ENCODE measurements at regions not wholly inside any gene's neighbourhood (a gene's known extent, or its start where the extent isn't known, plus 50 kb on each side); places are given as distances from the start of the nearest gene placed in this dataset.

GRCh38 chr16:11472410-11472809 lies 114.3 kb downstream of the LITAF start:
- Mint-ChIP-seq H3K27me3 (ENCODE audit: low read depth) (no peaks in the 10 kb centered on the region), H3K4me1 (no peaks in the 10 kb centered on the region), H3K9me3 (no peaks in the 10 kb centered on the region), H3K27ac (no peak overlapping the region), H3K4me3 (no peak overlapping the region), H3K36me3 (ENCODE audit: low read depth) (no peaks in the 10 kb centered on the region)
- no peak for TF ChIP-seq CTCF (IDR thresholded peaks at IDR 0.05; ENCODE audit: unreplicated experiment in 3 of 3)

- H3K4me1 Mint-ChIP-seq: no peaks in the 10 kb centered on the region
- H3K4me3 Mint-ChIP-seq: no peak overlapping the region
- no peak for TF ChIP-seq CTCF (IDR thresholded peaks at IDR 0.05; ENCODE audit: unreplicated experiment in 3 of 3)
- no peak overlapping the region for H3K27ac Mint-ChIP-seq
- no peaks in the 10 kb centered on the region for H3K36me3 Mint-ChIP-seq (ENCODE audit: low read depth)
- no peaks in the 10 kb centered on the region for H3K27me3 Mint-ChIP-seq (ENCODE audit: low read depth)
- H3K9me3 Mint-ChIP-seq: no peaks in the 10 kb centered on the region
Observed at GRCh38 chr16:11472851-11473250, 113.9 kb downstream of the LITAF start.

GRCh38 chr16:11473728-11474127 lies 113.0 kb downstream of the LITAF start:
- Mint-ChIP-seq H3K27me3 (ENCODE audit: low read depth) (no peaks in the 10 kb centered on the region), H3K27ac (no peak overlapping the region)

GRCh38 chr16:11474617-11475291 lies 112.0 kb downstream of the LITAF start:
- no peak overlapping the region for H3K27ac Mint-ChIP-seq
- peaks cover 4% of the 10 kb centered on the region for H3K9me3 Mint-ChIP-seq
- no peaks in the 10 kb centered on the region for H3K4me1 Mint-ChIP-seq
- TF ChIP-seq CTCF (IDR thresholded peaks at IDR 0.05; ENCODE audit: unreplicated experiment in 3 of 3): no peak
- H3K27me3 Mint-ChIP-seq (ENCODE audit: low read depth): no peaks in the 10 kb centered on the region
- no peaks in the 10 kb centered on the region for H3K36me3 Mint-ChIP-seq (ENCODE audit: low read depth)
- H3K4me3 Mint-ChIP-seq: no peak overlapping the region

More at GRCh38 chr16:11473728-11474127, 113.0 kb downstream of the LITAF start:
- H3K4me3 Mint-ChIP-seq: no peak overlapping the region
- peaks cover under 1% of the 10 kb centered on the region for H3K9me3 Mint-ChIP-seq
- H3K4me1 Mint-ChIP-seq: no peaks in the 10 kb centered on the region
- no peak for TF ChIP-seq CTCF (IDR thresholded peaks at IDR 0.05; ENCODE audit: unreplicated experiment in 3 of 3)
- H3K36me3 Mint-ChIP-seq (ENCODE audit: low read depth): no peaks in the 10 kb centered on the region

- Mint-ChIP-seq H3K4me1 (no peaks in the 10 kb centered on the region), H3K27me3 (ENCODE audit: low read depth) (no peaks in the 10 kb centered on the region), H3K36me3 (ENCODE audit: low read depth) (no peaks in the 10 kb centered on the region), H3K4me3 (no peak overlapping the region), H3K9me3 (peaks cover 13% of the 10 kb centered on the region), H3K27ac (no peak overlapping the region)
- no peak for TF ChIP-seq CTCF (IDR thresholded peaks at IDR 0.05; ENCODE audit: unreplicated experiment in 3 of 3)
Observed at GRCh38 chr16:11475896-11476630, 110.7 kb downstream of the LITAF start.

GRCh38 chr16:11476676-11477075 lies 110.0 kb downstream of the LITAF start:
- H3K4me1 Mint-ChIP-seq: no peaks in the 10 kb centered on the region
- peaks cover 13% of the 10 kb centered on the region for H3K9me3 Mint-ChIP-seq
- H3K27ac Mint-ChIP-seq: no peak overlapping the region
- H3K36me3 Mint-ChIP-seq (ENCODE audit: low read depth): no peaks in the 10 kb centered on the region
- no peaks in the 10 kb centered on the region for H3K27me3 Mint-ChIP-seq (ENCODE audit: low read depth)
- no peak for TF ChIP-seq CTCF (IDR thresholded peaks at IDR 0.05; ENCODE audit: unreplicated experiment in 3 of 3)
- H3K4me3 Mint-ChIP-seq: no peak overlapping the region

All from nephron (organoid).